ENCODE measurements at regions not wholly inside any gene's neighbourhood (a gene's known extent, or its start where the extent isn't known, plus 50 kb on each side); places are given as distances from the start of the nearest gene placed in this dataset.
"Not testable (repeated sequence)": the region's sequence is repeated elsewhere in the genome, so short reads cannot be mapped to it uniquely, and the experiment has no call there.

- H4K8ac ChIP-seq (ENCODE audit: low read depth in 2 of 2, low read length in 2 of 2); H3K56ac ChIP-seq (ENCODE audit: extremely low read depth, insufficient read depth, low read length); H3K18ac ChIP-seq (ENCODE audit: low read depth, low read length); H3K9me3 ChIP-seq (ENCODE audit: control insufficient read depth, insufficient read depth, low read length); H3K4me2 ChIP-seq (ENCODE audit: low read depth, low read length); POLR2A ChIA-PET (ENCODE audit: unreplicated experiment); H4K91ac ChIP-seq (ENCODE audit: insufficient read depth, low read depth, low read length); H2AK5ac ChIP-seq (ENCODE audit: low read depth, low read length); H3K27me3 ChIP-seq (ENCODE audit: control insufficient read depth, insufficient read depth, low read length); H2BK20ac ChIP-seq (ENCODE audit: low read depth, low read length); H2AFZ ChIP-seq (replicated peaks; ENCODE audit: low read length, poor library complexity); intact Hi-C loops (cut with micrococcal nuclease); dilution Hi-C loops (cut with HindIII; ENCODE audit: low sequenced_read_pairs, unreplicated experiment); H3K4me3 ChIP-seq (ENCODE audit: insufficient read depth, low read depth, low read length); ATAC-seq (ENCODE audit: low read depth); H4K5ac ChIP-seq (ENCODE audit: low read depth, low read length); H3K9me1 ChIP-seq (ENCODE audit: insufficient read depth, low read length); CTCF ChIA-PET; H3K27ac ChIP-seq (ENCODE audit: insufficient read depth, low read length); H4K20me1 ChIP-seq (ENCODE audit: insufficient read depth, low read length); H3K14ac ChIP-seq (replicated peaks; ENCODE audit: low read depth, low read length); in situ Hi-C loops (cut with MboI; ENCODE audit: low sequenced_read_pairs); H3K4me1 ChIP-seq (ENCODE audit: control insufficient read depth, insufficient read depth, low read length); H3K23ac ChIP-seq (ENCODE audit: low read depth, low read length); H3K4ac ChIP-seq (ENCODE audit: low read depth, low read length); H2BK120ac ChIP-seq (ENCODE audit: low read depth, low read length); H3K9ac ChIP-seq (ENCODE audit: low read depth, low read length); DNase-seq; H3K36me3 ChIP-seq (ENCODE audit: control insufficient read depth, insufficient read depth, low read length); H2BK5ac ChIP-seq (ENCODE audit: low read depth, low read length, poor library complexity, severe bottlenecking); H3K79me1 ChIP-seq (ENCODE audit: low read depth in 1 of 2, low read length in 2 of 2); H2AK9ac ChIP-seq (replicated peaks; ENCODE audit: low read depth, low read length, poor library complexity); BruUV-seq (replicated peaks); H2BK15ac ChIP-seq (ENCODE audit: low read depth, low read length): not testable (repeated sequence)
- WGBS, 2 experiments (ENCODE audit: extremely low coverage in 2 of 2, insufficient read length in 1 of 2): no CpG with 5 or more reads among the region's 2 CpGs
Observed at GRCh38 chr1:65552484-65552883, 132.0 kb downstream of the LEPR start.

GRCh38 chr1:65554086-65554764 is 133.8 kb downstream of the LEPR start:
- intact Hi-C loops (cut with micrococcal nuclease); DNase-seq; H2BK5ac ChIP-seq (ENCODE audit: low read depth, low read length, poor library complexity, severe bottlenecking); CTCF ChIA-PET; H2BK15ac ChIP-seq (ENCODE audit: low read depth, low read length); BruUV-seq (replicated peaks); H3K27ac ChIP-seq (ENCODE audit: insufficient read depth, low read length); H4K91ac ChIP-seq (ENCODE audit: insufficient read depth, low read depth, low read length); dilution Hi-C loops (cut with HindIII; ENCODE audit: low sequenced_read_pairs, unreplicated experiment); H2AK9ac ChIP-seq (replicated peaks; ENCODE audit: low read depth, low read length, poor library complexity); H2BK120ac ChIP-seq (ENCODE audit: low read depth, low read length); H3K9me1 ChIP-seq (ENCODE audit: insufficient read depth, low read length); H4K20me1 ChIP-seq (ENCODE audit: insufficient read depth, low read length); H2AFZ ChIP-seq (replicated peaks; ENCODE audit: low read length, poor library complexity); H4K5ac ChIP-seq (ENCODE audit: low read depth, low read length); H3K9me3 ChIP-seq (ENCODE audit: control insufficient read depth, insufficient read depth, low read length); H2BK20ac ChIP-seq (ENCODE audit: low read depth, low read length); H3K23ac ChIP-seq (ENCODE audit: low read depth, low read length); H3K56ac ChIP-seq (ENCODE audit: extremely low read depth, insufficient read depth, low read length); H4K8ac ChIP-seq (ENCODE audit: low read depth in 2 of 2, low read length in 2 of 2); H3K79me1 ChIP-seq (ENCODE audit: low read depth in 1 of 2, low read length in 2 of 2); H3K27me3 ChIP-seq (ENCODE audit: control insufficient read depth, insufficient read depth, low read length); H3K4ac ChIP-seq (ENCODE audit: low read depth, low read length); H3K4me2 ChIP-seq (ENCODE audit: low read depth, low read length); H3K4me3 ChIP-seq (ENCODE audit: insufficient read depth, low read depth, low read length); H3K14ac ChIP-seq (replicated peaks; ENCODE audit: low read depth, low read length); H3K9ac ChIP-seq (ENCODE audit: low read depth, low read length); H3K18ac ChIP-seq (ENCODE audit: low read depth, low read length); H3K36me3 ChIP-seq (ENCODE audit: control insufficient read depth, insufficient read depth, low read length); H3K4me1 ChIP-seq (ENCODE audit: control insufficient read depth, insufficient read depth, low read length); in situ Hi-C loops (cut with MboI; ENCODE audit: low sequenced_read_pairs); POLR2A ChIA-PET (ENCODE audit: unreplicated experiment); H2AK5ac ChIP-seq (ENCODE audit: low read depth, low read length): not testable (repeated sequence)
- no CpG with 5 or more reads among the region's 6 CpGs for WGBS, 2 experiments (ENCODE audit: extremely low coverage in 2 of 2, insufficient read length in 1 of 2)
- peak; percentile 48 for ATAC-seq (ENCODE audit: low read depth)
